ENCODE measurements at regions not wholly inside any gene's neighbourhood (a gene's known extent, or its start where the extent isn't known, plus 50 kb on each side); places are given as distances from the start of the nearest gene placed in this dataset.

DNA sequence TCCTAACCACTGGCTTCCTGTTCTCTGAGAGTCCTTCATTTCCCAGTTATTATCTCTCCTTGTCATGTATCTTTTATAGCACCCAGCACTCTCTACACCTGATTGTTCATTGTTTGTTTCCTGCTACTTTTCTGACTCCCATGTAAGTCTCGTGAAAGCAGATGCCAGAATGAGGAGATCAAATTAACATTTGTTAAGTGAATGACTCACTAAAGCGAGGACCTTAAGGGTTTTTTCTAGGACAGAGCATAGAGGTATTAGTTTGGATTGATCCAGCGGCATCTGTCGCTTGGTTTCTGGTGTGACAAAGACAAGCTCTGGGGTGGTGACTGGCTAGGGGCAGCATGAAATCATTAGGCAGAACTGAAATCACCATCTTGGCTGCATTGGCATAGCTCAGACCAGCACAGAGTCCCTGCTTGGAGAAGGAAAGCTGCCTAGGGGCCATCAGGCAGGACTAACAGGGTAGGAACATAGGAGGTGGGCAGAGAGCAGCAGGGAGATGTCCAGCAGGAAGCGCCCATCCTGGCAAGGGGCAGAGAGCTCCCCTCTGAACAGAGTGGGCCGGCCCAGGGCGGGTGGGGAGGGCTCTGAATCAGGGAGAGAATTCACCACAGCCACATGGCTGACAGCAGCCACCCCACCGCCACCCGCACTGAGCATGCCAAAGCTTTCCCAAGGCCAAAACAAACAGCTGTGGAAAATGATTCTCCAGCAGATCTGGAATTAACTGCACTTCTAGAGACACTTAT is 97.1 kb upstream of the CEP85L start:
- TF ChIP-seq RAD21 (IDR thresholded peaks at IDR 0.05; ENCODE audit: low read depth) = no peak
- no peak for TF ChIP-seq FOXM1 (IDR thresholded peaks at IDR 0.05; ENCODE audit: borderline replicate concordance, low read depth)
- TF ChIP-seq, protein P1, sequence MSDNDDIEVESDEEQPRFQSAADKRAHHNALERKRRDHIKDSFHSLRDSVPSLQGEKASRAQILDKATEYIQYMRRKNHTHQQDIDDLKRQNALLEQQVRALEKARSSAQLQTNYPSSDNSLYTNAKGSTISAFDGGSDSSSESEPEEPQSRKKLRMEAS (IDR thresholded peaks at IDR 0.05) = no peak
- TF ChIP-seq TAF1 (IDR thresholded peaks at IDR 0.05; ENCODE audit: low read depth) = no peak
- no peak for TF ChIP-seq NFIC (IDR thresholded peaks at IDR 0.05)

All from Ishikawa (cell line).